ENCODE measurements at regions not wholly inside any gene's neighbourhood (a gene's known extent, or its start where the extent isn't known, plus 50 kb on each side); places are given as distances from the start of the nearest gene placed in this dataset.

DNA sequence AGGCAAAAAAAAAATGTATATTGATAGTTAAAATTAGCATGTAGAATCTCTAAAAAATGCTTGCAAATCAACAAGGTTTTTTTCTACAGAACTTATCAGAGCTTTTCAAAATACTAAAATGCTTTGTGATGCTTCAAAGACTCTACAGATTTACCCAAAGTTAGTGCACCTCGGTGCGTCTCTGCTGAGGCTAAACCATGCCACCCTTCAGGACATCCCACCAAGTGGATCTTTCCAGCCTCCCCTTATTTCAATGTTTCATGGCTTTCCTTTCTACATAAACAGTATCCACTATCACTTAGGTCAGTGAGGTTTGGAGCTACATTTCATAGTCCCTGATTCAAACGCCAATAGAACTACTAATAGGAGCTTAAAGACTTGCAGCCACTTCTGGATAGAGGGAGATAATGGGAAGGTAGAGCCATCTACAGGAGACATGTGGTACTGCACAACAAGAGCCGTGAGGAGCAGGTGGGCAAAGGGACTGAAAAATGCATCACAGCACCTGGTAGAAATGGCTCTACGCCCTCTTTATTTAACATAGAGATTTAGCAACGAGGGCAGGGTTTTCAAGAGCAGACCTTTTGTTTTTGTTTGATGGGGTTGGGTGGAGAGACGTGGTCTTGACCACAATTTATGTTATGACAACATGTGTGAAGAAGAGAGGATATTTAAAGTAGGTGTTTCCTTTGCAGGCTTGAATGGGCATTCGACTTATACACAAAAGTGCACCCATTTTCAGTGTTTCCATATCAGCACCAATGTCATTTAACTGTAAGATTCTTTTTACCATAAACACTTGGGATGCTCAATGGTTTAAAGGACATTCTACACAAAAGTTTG, 56.1 kb upstream of the SLC35G4 start:
- DNase-seq (ENCODE audit: low spot score) (no peak), ATAC-seq (ENCODE audit: low read depth) (peak; percentile 73; the same call in 2 of the 3 replicates)
- peaks cover 15% of the 10 kb centered on the region for H3K27me3 ChIP-seq (ENCODE audit: insufficient read depth, poor library complexity, severe bottlenecking)
- H3K4me3 ChIP-seq (ENCODE audit: severe bottlenecking) = no peak overlapping the region
- TF ChIP-seq, protein P1, sequence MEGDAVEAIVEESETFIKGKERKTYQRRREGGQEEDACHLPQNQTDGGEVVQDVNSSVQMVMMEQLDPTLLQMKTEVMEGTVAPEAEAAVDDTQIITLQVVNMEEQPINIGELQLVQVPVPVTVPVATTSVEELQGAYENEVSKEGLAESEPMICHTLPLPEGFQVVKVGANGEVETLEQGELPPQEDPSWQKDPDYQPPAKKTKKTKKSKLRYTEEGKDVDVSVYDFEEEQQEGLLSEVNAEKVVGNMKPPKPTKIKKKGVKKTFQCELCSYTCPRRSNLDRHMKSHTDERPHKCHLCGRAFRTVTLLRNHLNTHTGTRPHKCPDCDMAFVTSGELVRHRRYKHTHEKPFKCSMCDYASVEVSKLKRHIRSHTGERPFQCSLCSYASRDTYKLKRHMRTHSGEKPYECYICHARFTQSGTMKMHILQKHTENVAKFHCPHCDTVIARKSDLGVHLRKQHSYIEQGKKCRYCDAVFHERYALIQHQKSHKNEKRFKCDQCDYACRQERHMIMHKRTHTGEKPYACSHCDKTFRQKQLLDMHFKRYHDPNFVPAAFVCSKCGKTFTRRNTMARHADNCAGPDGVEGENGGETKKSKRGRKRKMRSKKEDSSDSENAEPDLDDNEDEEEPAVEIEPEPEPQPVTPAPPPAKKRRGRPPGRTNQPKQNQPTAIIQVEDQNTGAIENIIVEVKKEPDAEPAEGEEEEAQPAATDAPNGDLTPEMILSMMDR (IDR thresholded peaks at IDR 0.05; ENCODE audit: poor library complexity, severe bottlenecking) = peak; percentile 91
- no peaks in the 10 kb centered on the region for H3K9me3 ChIP-seq (ENCODE audit: severe bottlenecking)
- H3K36me3 ChIP-seq (ENCODE audit: low read depth) = no peaks in the 10 kb centered on the region
- no peaks in the 10 kb centered on the region for H3K4me1 ChIP-seq (ENCODE audit: insufficient read depth, poor library complexity, severe bottlenecking)
- no peak overlapping the region for H3K27ac ChIP-seq (ENCODE audit: poor library complexity, severe bottlenecking)

- H3K4me3 ChIP-seq (ENCODE audit: severe bottlenecking) = no peak overlapping the region
- H3K27me3 ChIP-seq (ENCODE audit: insufficient read depth, poor library complexity, severe bottlenecking) = peaks cover 15% of the 10 kb centered on the region
- H3K27ac ChIP-seq (ENCODE audit: poor library complexity, severe bottlenecking) = no peak overlapping the region
- TF ChIP-seq, protein P1 (IDR thresholded peaks at IDR 0.05; ENCODE audit: poor library complexity, severe bottlenecking) = no peak
- H3K36me3 ChIP-seq (ENCODE audit: low read depth) = no peaks in the 10 kb centered on the region
- DNase-seq (ENCODE audit: low spot score) (no peak), ATAC-seq (ENCODE audit: low read depth) (no peak)
- no peaks in the 10 kb centered on the region for H3K4me1 ChIP-seq (ENCODE audit: insufficient read depth, poor library complexity, severe bottlenecking)
- no peaks in the 10 kb centered on the region for H3K9me3 ChIP-seq (ENCODE audit: severe bottlenecking)
Measured at GRCh38 chr18:11548916-11549551, 60.4 kb upstream of the SLC35G4 start.

DNA sequence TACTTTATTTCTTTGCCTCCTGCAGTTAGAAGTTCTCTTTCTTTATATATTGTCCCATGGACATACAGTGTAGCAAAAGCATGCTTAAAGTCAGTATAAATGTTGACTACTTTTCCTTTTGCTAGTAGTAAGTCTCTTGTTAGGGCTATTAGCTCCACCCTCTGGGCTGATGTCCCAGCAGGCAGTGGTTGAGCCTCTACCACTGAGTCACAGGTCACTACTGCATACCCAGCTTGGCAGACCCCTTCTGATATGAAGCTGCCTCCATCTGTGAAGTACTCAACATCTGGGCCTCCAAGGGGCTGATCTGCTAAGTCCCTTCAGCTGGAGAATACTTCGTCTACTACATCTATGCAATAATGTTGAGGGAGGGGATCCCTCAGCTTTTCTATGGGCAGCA, 61.0 kb upstream of the SLC35G4 start:
- Histone ChIP-seq H3K36me3 (ENCODE audit: low read depth) (no peaks in the 10 kb centered on the region), H3K27ac (ENCODE audit: poor library complexity, severe bottlenecking) (no peak overlapping the region), H3K4me1 (ENCODE audit: insufficient read depth, poor library complexity, severe bottlenecking) (no peaks in the 10 kb centered on the region), H3K4me3 (ENCODE audit: severe bottlenecking) (no peak overlapping the region), H3K9me3 (ENCODE audit: severe bottlenecking) (no peaks in the 10 kb centered on the region), H3K27me3 (ENCODE audit: insufficient read depth, poor library complexity, severe bottlenecking) (peaks cover 15% of the 10 kb centered on the region)
- TF ChIP-seq, protein P1 (IDR thresholded peaks at IDR 0.05; ENCODE audit: poor library complexity, severe bottlenecking) = no peak
- DNase-seq (ENCODE audit: low spot score) = no peak
- no peak for ATAC-seq (ENCODE audit: low read depth)

- Histone ChIP-seq H3K27ac (ENCODE audit: poor library complexity, severe bottlenecking) (no peak overlapping the region), H3K36me3 (ENCODE audit: low read depth) (no peaks in the 10 kb centered on the region), H3K9me3 (ENCODE audit: severe bottlenecking) (no peaks in the 10 kb centered on the region), H3K4me1 (ENCODE audit: insufficient read depth, poor library complexity, severe bottlenecking) (no peaks in the 10 kb centered on the region), H3K4me3 (ENCODE audit: severe bottlenecking) (no peak overlapping the region), H3K27me3 (ENCODE audit: insufficient read depth, poor library complexity, severe bottlenecking) (no peaks in the 10 kb centered on the region)
- DNase-seq (ENCODE audit: low spot score) = no peak
- no peak for ATAC-seq (ENCODE audit: low read depth)
- TF ChIP-seq, protein P1 (IDR thresholded peaks at IDR 0.05; ENCODE audit: poor library complexity, severe bottlenecking) = no peak
Measured at GRCh38 chr18:11544060-11544633, 65.2 kb upstream of the SLC35G4 start.
